COLO668 (cell line): ENCODE measurements at regions not wholly inside any gene's neighbourhood (a gene's known extent, or its start where the extent isn't known, plus 50 kb on each side); places are given as distances from the start of the nearest gene placed in this dataset.
"Not testable (repeated sequence)": the region's sequence is repeated elsewhere in the genome, so short reads cannot be mapped to it uniquely, and the experiment has no call there.

Experiments
- DNase-seq: peaks from one replicate; lab custom pipeline; 2025; ENCODE audit not compliant: unreplicated experiment; lab: John Stamatoyannopoulos, UW

GRCh38 chr7:47093320-47094234 is 488.3 kb downstream of the TNS3 start:
- DNase-seq: no peak

- no peak for DNase-seq
Measured at GRCh38 chr7:47092336-47092735, 489.6 kb downstream of the TNS3 start.

- no peak for DNase-seq
Measured at GRCh38 chr7:47091141-47091540, 490.8 kb downstream of the TNS3 start.

GRCh38 chr7:47089461-47089860 is 492.4 kb downstream of the TNS3 start:
- no peak for DNase-seq

DNA sequence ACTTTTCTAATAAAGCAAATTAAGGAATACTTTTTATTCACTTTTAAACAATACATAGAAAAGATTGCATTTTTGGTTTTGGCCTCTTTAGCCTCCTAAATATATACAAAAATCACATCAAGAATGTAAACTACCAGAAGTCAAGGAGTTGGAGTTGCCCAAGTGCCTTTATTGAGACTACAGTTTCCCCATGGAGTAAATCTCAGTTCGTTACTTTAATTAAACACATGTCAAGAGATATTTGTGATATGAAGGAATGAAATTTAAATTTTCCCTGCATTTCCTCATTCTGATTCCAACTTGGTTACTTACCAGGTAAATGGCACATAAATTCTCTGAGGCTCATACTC is 492.9 kb downstream of the TNS3 start:
- no peak for DNase-seq

DNA sequence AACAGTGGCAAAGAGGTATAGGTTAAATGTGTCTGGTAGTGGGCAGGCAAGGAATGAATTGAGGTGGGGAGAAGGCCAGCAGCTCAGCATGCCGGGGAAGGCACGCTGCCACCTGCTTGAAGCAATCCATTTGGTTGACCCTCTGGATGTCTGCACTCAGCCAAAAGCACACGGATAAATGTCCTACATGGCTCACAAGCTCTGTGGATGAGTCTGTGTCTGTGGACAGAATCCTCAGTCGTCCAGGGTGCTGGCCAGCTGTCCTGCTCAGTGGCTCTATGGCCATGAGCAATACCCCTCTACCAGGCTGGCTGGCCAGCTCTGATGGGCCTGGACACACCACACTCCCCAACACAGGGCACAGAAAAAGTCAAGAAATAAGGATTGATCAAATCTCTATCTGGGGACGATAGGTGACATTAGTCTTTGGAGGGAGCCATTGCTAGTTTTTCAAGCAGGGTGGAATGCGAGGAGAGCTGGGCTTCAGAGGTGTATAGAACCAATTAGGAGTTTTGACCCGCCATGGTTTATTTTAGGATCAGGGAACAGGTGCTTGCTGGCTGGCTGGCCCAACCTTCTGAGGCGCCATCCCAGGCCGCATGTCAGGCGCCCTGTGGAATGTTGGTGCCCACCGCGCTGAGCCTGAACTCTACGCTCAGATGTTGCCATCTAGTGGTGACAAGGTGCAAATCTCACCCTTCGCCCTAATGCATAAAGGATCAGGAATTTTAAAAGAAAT is 493.4 kb downstream of the TNS3 start:
- DNase-seq: peak; percentile 34

GRCh38 chr7:47087866-47088265 is 494.0 kb downstream of the TNS3 start:
- no peak for DNase-seq

DNA sequence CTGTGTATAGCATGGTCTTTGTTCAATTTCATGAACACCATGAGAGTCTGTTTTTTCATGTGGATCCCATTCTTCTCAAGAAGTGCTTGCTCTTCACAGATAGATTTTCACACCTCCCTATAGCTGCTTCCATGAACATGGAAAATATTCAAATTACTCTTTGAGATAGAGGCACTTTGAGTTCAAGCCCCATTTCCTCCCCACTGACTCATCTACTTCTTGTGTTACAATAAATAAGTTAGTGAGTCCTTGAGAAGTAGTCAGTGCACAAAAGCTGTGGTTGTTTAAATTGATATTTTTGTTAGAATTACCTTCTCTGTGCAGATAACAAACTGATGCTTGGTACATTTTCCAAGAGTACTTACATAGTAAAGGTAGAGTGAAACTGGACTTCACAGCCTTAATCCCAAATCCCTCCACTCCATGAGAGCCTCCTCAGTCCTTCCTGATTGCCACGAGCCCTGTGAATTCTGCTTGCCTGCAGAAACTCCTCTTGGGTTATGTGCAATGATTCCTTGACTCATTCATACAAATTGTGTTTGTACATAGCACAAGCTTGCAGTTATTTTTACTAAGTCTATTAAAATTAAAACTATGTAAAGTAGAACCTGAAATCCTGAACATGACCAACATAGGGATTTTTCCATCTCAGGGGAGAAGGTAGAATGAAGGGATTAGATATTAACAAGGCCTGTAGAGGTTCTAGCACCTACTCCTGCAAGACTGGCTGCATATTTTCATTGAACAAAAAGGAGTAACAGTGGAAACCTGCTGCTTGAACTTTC is 496.2 kb downstream of the TNS3 start:
- DNase-seq: no peak

- no peak for DNase-seq
Measured at GRCh38 chr7:47083476-47084250, 498.2 kb downstream of the TNS3 start.

DNA sequence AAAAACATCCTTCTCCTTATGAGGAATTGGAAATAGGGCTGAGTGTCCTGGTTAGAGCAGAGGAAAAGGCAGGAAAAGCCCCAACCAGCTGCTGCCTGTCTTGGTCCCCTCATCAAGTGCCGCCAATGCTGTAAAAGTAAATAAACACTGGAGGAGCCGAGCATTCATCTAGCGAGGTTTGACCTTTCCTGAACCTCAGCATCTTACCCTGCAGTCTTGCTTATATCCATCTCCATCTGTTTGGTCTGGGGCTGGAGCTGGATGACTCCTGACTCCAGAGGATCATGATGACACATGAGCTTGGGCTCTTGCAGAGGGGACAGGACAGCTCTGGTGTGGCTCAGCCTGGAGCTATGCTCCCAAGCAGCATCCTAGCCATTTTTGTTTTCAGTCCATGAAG is 501.1 kb downstream of the TNS3 start:
- DNase-seq: no peak

DNA sequence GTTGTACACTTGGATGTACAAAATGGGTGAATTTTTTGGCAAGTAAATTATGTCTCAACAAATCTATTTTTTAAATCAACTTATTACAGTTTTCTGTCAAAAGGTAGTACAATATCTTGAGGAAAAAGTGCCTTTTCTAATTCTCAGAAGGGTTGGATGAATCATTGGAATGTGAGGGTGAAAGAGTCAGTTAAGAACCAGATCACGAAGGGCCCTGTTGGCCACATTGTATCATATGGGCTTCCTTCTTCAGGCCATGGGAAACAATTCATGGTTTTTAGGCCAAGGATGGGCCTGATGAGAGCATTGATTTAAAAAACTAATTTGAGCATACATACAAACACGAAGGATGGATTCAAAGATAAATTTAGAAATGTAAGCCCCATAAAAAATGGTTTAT is 503.7 kb downstream of the TNS3 start:
- no peak for DNase-seq

GRCh38 chr7:47074702-47075153 is 507.2 kb downstream of the TNS3 start:
- DNase-seq: no peak

GRCh38 chr7:47073284-47073683 is 508.6 kb downstream of the TNS3 start:
- DNase-seq: no peak

- DNase-seq: no peak
Measured at GRCh38 chr7:47071866-47072265, 510.0 kb downstream of the TNS3 start.

- no peak for DNase-seq
Measured at GRCh38 chr7:47069385-47070076, 512.4 kb downstream of the TNS3 start.

GRCh38 chr7:47066976-47067614 is 514.8 kb downstream of the TNS3 start:
- no peak for DNase-seq

- DNase-seq: no peak
Measured at GRCh38 chr7:47056731-47057130, 525.2 kb downstream of the TNS3 start.

- DNase-seq: not testable (repeated sequence)
Measured at GRCh38 chr7:47052541-47053208, 529.2 kb downstream of the TNS3 start.

- DNase-seq: no peak
Measured at GRCh38 chr7:47049234-47049774, 532.6 kb downstream of the TNS3 start.
